GM19351 (cell line): ENCODE measurements at regions not wholly inside any gene's neighbourhood (a gene's known extent, or its start where the extent isn't known, plus 50 kb on each side); places are given as distances from the start of the nearest gene placed in this dataset.

ENCODE experiments used
- ATAC-seq: cut with Tn5 transposase; IDR thresholded peaks from one replicate; pipeline ENCODE4 v1.9.1; 2021; ENCODE audit warnings: mild to moderate bottlenecking, moderate library complexity; ENCODE audit not compliant: unreplicated experiment

GRCh38 chrX:118878977-118879376, 55.4 kb downstream of the ZCCHC12 start:
- no peak for ATAC-seq

- ATAC-seq = no peak
These were observed 56.0 kb downstream of the ZCCHC12 start for GRCh38 chrX:118879586-118879985.

- ATAC-seq = no peak
These were observed 60.4 kb downstream of the ZCCHC12 start for GRCh38 chrX:118883994-118884393.

- ATAC-seq = no peak
These were observed 61.0 kb downstream of the ZCCHC12 start for GRCh38 chrX:118884552-118885138.

GRCh38 chrX:118893923-118894322, 70.3 kb downstream of the ZCCHC12 start:
- ATAC-seq = no peak

GRCh38 chrX:118901991-118902390, 72.4 kb upstream of the LONRF3 start:
- no peak for ATAC-seq

GRCh38 chrX:118904218-118904617, 70.2 kb upstream of the LONRF3 start:
- peak; percentile 96 for ATAC-seq

GRCh38 chrX:118904664-118905063, 69.8 kb upstream of the LONRF3 start:
- ATAC-seq = peak; percentile 13
